HCT116 (cell line): ENCODE measurements at regions not wholly inside any gene's neighbourhood (a gene's known extent, or its start where the extent isn't known, plus 50 kb on each side); places are given as distances from the start of the nearest gene placed in this dataset.

ENCODE experiments used
- ATAC-seq: fragments of 200-7000 bp; cut with Tn5 transposase; 2 replicates; pipeline ENCODE4 v1.9.1; 2020; ENCODE audit warnings: mild to moderate bottlenecking, moderate library complexity
- BruUV-seq: library from RNA; stranded (reverse); fragments of 400-500 nt; replicated peaks from 2 replicates; lab custom pipeline; 2021; lab: Mats Ljungman, UMichigan
- CTCF ChIA-PET: fragments of 300-600 bp; sonication (Branson Sonifier 250); formaldehyde crosslinking; loops from one replicate; lab custom pipeline; 2021; ENCODE audit warnings: antibody characterized with exemption; lab: Charles Lee
- POLR2A ChIA-PET: fragments of 300-600, 350-600 bp; sonication (Branson Sonifier 250); formaldehyde crosslinking; loops from one replicate; lab custom pipeline; 2021; ENCODE audit warnings: antibody characterized with exemption; lab: Charles Lee
- RAD21 ChIA-PET, 2 experiments: fragments of 300-600 bp; sonication (Branson Sonifier 250); formaldehyde crosslinking; loops; one replicate each; lab custom pipeline; 2023; ENCODE audit warnings: low total read pairs in 2 of 2; ENCODE audit not compliant: uncharacterized antibody in 2 of 2, unreplicated experiment in 2 of 2, low non-redundant PET in 1 of 2; lab: Charles Lee
- DNase-seq: peaks from one replicate; pipeline ENCODE4 v3.0.0-alpha.2; 2010; ENCODE audit warnings: low read depth, low spot score
- H2AFZ ChIP-seq: fragments of 200-600 bp; shearing (Covaris generic), sonication (generic); 2 replicates; pipeline ENCODE4 v1.6.1; 2017; ENCODE audit warnings: low read depth, mixed run types, mixed read lengths, antibody characterized with exemption, low read length; ENCODE audit not compliant: poor library complexity, severe bottlenecking
- H3K27ac ChIP-seq: 2 replicates; pipeline ENCODE4 v1.5.1; 2012; ENCODE audit warnings: low read depth, low read length
- H3K27me3 ChIP-seq: fragments of 200-600 bp; sonication (generic); 2 replicates; pipeline ENCODE4 v1.6.1; 2016; ENCODE audit warnings: mixed run types, low read length, mixed read lengths; ENCODE audit not compliant: insufficient read depth
- H3K36me3 ChIP-seq, 2 experiments: fragments of 200-500 bp in 1 of 2; fragments of 200-600 bp in 1 of 2; sonication (Bioruptor generic) in 1 of 2; sonication (generic) in 1 of 2; 2 replicates each; pipeline versions ENCODE4 v1.5.1 to v1.6.1; 2014 to 2016; ENCODE audit warnings: low read length in 2 of 2, inconsistent platforms in 1 of 2, mixed read lengths in 1 of 2, mixed run types in 1 of 2; ENCODE audit not compliant: insufficient read depth in 2 of 2, control insufficient read depth in 1 of 2
- H3K4me1 ChIP-seq, 2 experiments: fragments of 200-600 bp in 1 of 2; sonication (generic) in 1 of 2; 2 replicates each; pipeline versions ENCODE4 v1.5.1 to v1.6.1; 2012 to 2017; ENCODE audit warnings: low read length in 2 of 2, inconsistent platforms in 1 of 2, mild to moderate bottlenecking in 1 of 2, mixed read lengths in 1 of 2, mixed run types in 1 of 2, moderate library complexity in 1 of 2; ENCODE audit not compliant: insufficient read depth in 2 of 2, control insufficient read depth in 1 of 2
- H3K4me2 ChIP-seq: fragments of 200-600 bp; sonication (generic); 2 replicates; pipeline ENCODE4 v1.6.1; 2017; ENCODE audit warnings: mixed run types, low read length, mixed read lengths
- H3K4me3 ChIP-seq, 2 experiments: fragments of 200-600 bp in 1 of 2; sonication (generic) in 1 of 2; replicated peaks in 1 of 2; 2 replicates each; pipeline ENCODE4 v1.5.1; 2011 to 2016; ENCODE audit warnings: low read length in 2 of 2, control low read depth in 1 of 2, low read depth in 1 of 2, mild to moderate bottlenecking in 1 of 2, mixed read lengths in 1 of 2, mixed run types in 1 of 2
- H3K79me2 ChIP-seq: fragments of 200-600 bp; sonication (generic); 2 replicates; pipeline ENCODE4 v1.6.1; 2017; ENCODE audit warnings: mild to moderate bottlenecking, mixed run types, low read length, moderate library complexity, mixed read lengths; ENCODE audit not compliant: insufficient read depth
- H3K9ac ChIP-seq: fragments of 200-600 bp; sonication (generic); 2 replicates; pipeline ENCODE4 v1.6.1; 2016; ENCODE audit warnings: low read length, mixed read lengths
- H3K9me2 ChIP-seq: fragments of 200-600 bp; sonication (generic), shearing (Covaris generic); 2 replicates; pipeline ENCODE4 v1.6.1; 2017; ENCODE audit warnings: mixed run types, mild to moderate bottlenecking, moderate library complexity; ENCODE audit not compliant: insufficient read depth
- H3K9me3 ChIP-seq, 2 experiments: fragments of 200-500 bp in 1 of 2; fragments of 200-600 bp in 1 of 2; sonication (Bioruptor generic) in 1 of 2; sonication (generic) in 1 of 2; 2 replicates each; pipeline ENCODE4 v1.6.1; 2014 to 2017; ENCODE audit warnings: low read length in 2 of 2, mixed read lengths in 2 of 2, inconsistent platforms in 1 of 2, low read depth in 1 of 2, mild to moderate bottlenecking in 1 of 2, mixed run types in 1 of 2, moderate library complexity in 1 of 2; ENCODE audit not compliant: control insufficient read depth in 1 of 2, insufficient read depth in 1 of 2
- H4K20me1 ChIP-seq: fragments of 200-600 bp; sonication (generic), shearing (Covaris generic); 2 replicates; pipeline ENCODE4 v1.6.1; 2017; ENCODE audit warnings: mixed run types, mild to moderate bottlenecking, moderate library complexity; ENCODE audit not compliant: insufficient read depth
- CBX3 ChIP-seq: IDR thresholded peaks from 2 replicates; pipeline ENCODE4 v1.6.1; 2012; ENCODE audit warnings: low read depth
- CEBPB ChIP-seq: IDR thresholded peaks from 2 replicates; pipeline ENCODE4 v1.6.1; 2012; ENCODE audit warnings: low read depth
- EGR1 ChIP-seq: IDR thresholded peaks from 2 replicates; pipeline ENCODE4 v1.6.1; 2012; ENCODE audit warnings: low read depth
- EZH2 ChIP-seq: fragments of 200-600 bp; sonication (generic); IDR thresholded peaks from 2 replicates; pipeline ENCODE4 v1.6.1; 2017; ENCODE audit warnings: antibody characterized with exemption, mixed run types
- EZH2phosphoT487 ChIP-seq: fragments of 200-600 bp; IDR thresholded peaks from 2 replicates; pipeline ENCODE4 v1.6.1; 2018; ENCODE audit warnings: antibody characterized with exemption, borderline replicate concordance
- FOSL1 ChIP-seq: IDR thresholded peaks from 2 replicates; pipeline ENCODE4 v1.6.1; 2012; ENCODE audit warnings: low read depth
- JUND ChIP-seq: IDR thresholded peaks from 2 replicates; pipeline ENCODE4 v1.6.1; 2012
- POLR2A ChIP-seq: IDR thresholded peaks from 2 replicates; pipeline ENCODE4 v1.7.0; 2011; ENCODE audit warnings: borderline replicate concordance; ENCODE audit not compliant: insufficient read depth, insufficient read length; ENCODE audit errors: extremely low read depth
- POLR2AphosphoS5 ChIP-seq: IDR thresholded peaks from 2 replicates; pipeline ENCODE4 v1.6.1; 2011; ENCODE audit warnings: mild to moderate bottlenecking, low read depth, low read length, moderate library complexity
- SRF ChIP-seq: IDR thresholded peaks from 2 replicates; pipeline ENCODE4 v1.6.1; 2012; ENCODE audit warnings: low read depth
- TCF7L2 ChIP-seq: IDR thresholded peaks from 2 replicates; pipeline ENCODE4 v1.7.0; 2011; ENCODE audit warnings: borderline replicate concordance, inconsistent platforms; ENCODE audit not compliant: insufficient read depth, insufficient read length; ENCODE audit errors: extremely low read depth
- YY1 ChIP-seq: IDR thresholded peaks from 2 replicates; pipeline ENCODE4 v1.6.1; 2011; ENCODE audit warnings: low read length, low read depth, moderate library complexity, mild to moderate bottlenecking; ENCODE audit not compliant: insufficient replicate concordance; ENCODE audit errors: extremely low read depth
- ZNF274 ChIP-seq: fragments of 200-500 bp; sonication (Bioruptor generic); IDR thresholded peaks from 2 replicates; pipeline ENCODE4 v1.6.1; 2014; ENCODE audit warnings: mild to moderate bottlenecking, low read depth, low read length, inconsistent platforms
- intact Hi-C: fragments of 100-400 bp; cut with micrococcal nuclease; formaldehyde crosslinking; loops from 2 replicates; pipeline ENCODE4 v1.10.0; 2022
- TF ChIP-seq, protein P1 (sequence below): IDR thresholded peaks from 2 replicates; pipeline ENCODE4 v1.6.1; 2012
- TF ChIP-seq, protein P2 (sequence below): IDR thresholded peaks from 2 replicates; pipeline ENCODE4 v1.6.1; 2012

GRCh38 chr9:135369412-135369990 is 110.1 kb upstream of the PPP1R26 start:
- ATAC-seq: 0 out of 2 replicates have a peak, but pooled peaks have one; percentile 34
- RAD21 ChIA-PET: no interaction called here
- BruUV-seq: no TSS peak

GRCh38 chr9:135370411-135371375 is 108.9 kb upstream of the PPP1R26 start:
- Histone ChIP-seq H3K9me3 (no peaks in the 10 kb centered on the region), H3K4me1 (no peaks in the 10 kb centered on the region), H3K4me3 (no peak overlapping the region), H2AFZ (no peak overlapping the region), H3K36me3 (no peaks in the 10 kb centered on the region), H3K4me2 (no peak overlapping the region), H3K27ac (no peak overlapping the region), H3K27me3 (no peaks in the 10 kb centered on the region), H3K79me2 (no peaks in the 10 kb centered on the region), H3K9ac (no peak overlapping the region), H3K9me2 (no peaks in the 10 kb centered on the region), H4K20me1 (no peaks in the 10 kb centered on the region)
- intact Hi-C loops: no loop called here
- RAD21 ChIA-PET: no interaction called here
- CTCF ChIA-PET: no interaction called here
- ATAC-seq (no peak), DNase-seq (no peak)
- no TSS peak for BruUV-seq
- POLR2A ChIA-PET: interaction anchor here (0.7 kb wide), 1 partner anchor 804 kb away, joined by 5 read pairs; no protein-coding TSS in a partner anchor
- no peak for TF ChIP-seq POLR2A
- TF ChIP-seq CEBPB: no peak
- no peak for TF ChIP-seq EZH2phosphoT487
- TF ChIP-seq POLR2AphosphoS5: no peak
- no peak for TF ChIP-seq SRF
- TF ChIP-seq EGR1: no peak
- TF ChIP-seq FOSL1: no peak
- TF ChIP-seq YY1: no peak
- TF ChIP-seq JUND: no peak
- TF ChIP-seq TCF7L2: no peak
- no peak for TF ChIP-seq CBX3
- no peak for TF ChIP-seq EZH2
- TF ChIP-seq, protein P1, sequence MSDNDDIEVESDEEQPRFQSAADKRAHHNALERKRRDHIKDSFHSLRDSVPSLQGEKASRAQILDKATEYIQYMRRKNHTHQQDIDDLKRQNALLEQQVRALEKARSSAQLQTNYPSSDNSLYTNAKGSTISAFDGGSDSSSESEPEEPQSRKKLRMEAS: no peak
- TF ChIP-seq, protein P2, sequence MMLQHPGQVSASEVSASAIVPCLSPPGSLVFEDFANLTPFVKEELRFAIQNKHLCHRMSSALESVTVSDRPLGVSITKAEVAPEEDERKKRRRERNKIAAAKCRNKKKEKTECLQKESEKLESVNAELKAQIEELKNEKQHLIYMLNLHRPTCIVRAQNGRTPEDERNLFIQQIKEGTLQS: no peak

More at GRCh38 chr9:135369412-135369990, 110.1 kb upstream of the PPP1R26 start:
- intact Hi-C loops: no loop called here
- no peak for DNase-seq
- H3K4me3 ChIP-seq: no peak overlapping the region
- H3K27me3 ChIP-seq: no peaks in the 10 kb centered on the region
- H2AFZ ChIP-seq: no peak overlapping the region
- H3K9me3 ChIP-seq: no peaks in the 10 kb centered on the region
- H3K4me1 ChIP-seq: no peaks in the 10 kb centered on the region
- no peak for TF ChIP-seq ZNF274
- no peak for TF ChIP-seq EZH2phosphoT487
- no peak for TF ChIP-seq TCF7L2
- H3K9me2 ChIP-seq: no peaks in the 10 kb centered on the region
- no peak overlapping the region for H3K27ac ChIP-seq
- no peak overlapping the region for H3K4me2 ChIP-seq
- POLR2A ChIA-PET: interaction anchor here (0.7 kb wide), 1 partner anchor 805 kb away, joined by 5 read pairs; no protein-coding TSS in a partner anchor
- CTCF ChIA-PET: no interaction called here
- H3K9ac ChIP-seq: no peak overlapping the region
- no peaks in the 10 kb centered on the region for H3K79me2 ChIP-seq
- H4K20me1 ChIP-seq: no peaks in the 10 kb centered on the region
- no peaks in the 10 kb centered on the region for H3K36me3 ChIP-seq
